GM18873 (cell line): ENCODE measurements at regions not wholly inside any gene's neighbourhood (a gene's known extent, or its start where the extent isn't known, plus 50 kb on each side); places are given as distances from the start of the nearest gene placed in this dataset.

ENCODE experiments used
- ATAC-seq: cut with Tn5 transposase; IDR thresholded peaks from one replicate; pipeline ENCODE4 v1.9.1; 2021; ENCODE audit warnings: mild to moderate bottlenecking, moderate library complexity, moderate number of reproducible peaks; ENCODE audit not compliant: unreplicated experiment, low FRiP score

DNA sequence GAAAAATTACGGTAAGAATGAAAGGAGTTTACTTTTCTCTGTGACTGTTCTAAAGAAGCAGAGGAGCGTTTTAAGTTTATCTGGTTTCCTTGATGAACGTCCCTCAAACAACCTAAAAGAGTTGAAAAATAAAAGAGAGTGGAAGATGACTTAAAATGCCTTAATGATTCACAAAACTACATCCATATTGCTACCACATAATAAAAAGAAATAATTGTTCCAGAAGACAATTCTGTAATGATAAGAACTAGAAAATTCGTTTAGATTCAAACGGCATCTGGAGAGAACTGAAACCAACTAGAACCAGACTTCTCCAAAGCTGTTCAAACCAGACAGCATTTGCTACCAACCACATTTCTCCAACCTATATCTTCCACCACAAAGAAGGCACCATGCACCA lies 68.1 kb downstream of the TEKT4 start:
- ATAC-seq, result no peak

DNA sequence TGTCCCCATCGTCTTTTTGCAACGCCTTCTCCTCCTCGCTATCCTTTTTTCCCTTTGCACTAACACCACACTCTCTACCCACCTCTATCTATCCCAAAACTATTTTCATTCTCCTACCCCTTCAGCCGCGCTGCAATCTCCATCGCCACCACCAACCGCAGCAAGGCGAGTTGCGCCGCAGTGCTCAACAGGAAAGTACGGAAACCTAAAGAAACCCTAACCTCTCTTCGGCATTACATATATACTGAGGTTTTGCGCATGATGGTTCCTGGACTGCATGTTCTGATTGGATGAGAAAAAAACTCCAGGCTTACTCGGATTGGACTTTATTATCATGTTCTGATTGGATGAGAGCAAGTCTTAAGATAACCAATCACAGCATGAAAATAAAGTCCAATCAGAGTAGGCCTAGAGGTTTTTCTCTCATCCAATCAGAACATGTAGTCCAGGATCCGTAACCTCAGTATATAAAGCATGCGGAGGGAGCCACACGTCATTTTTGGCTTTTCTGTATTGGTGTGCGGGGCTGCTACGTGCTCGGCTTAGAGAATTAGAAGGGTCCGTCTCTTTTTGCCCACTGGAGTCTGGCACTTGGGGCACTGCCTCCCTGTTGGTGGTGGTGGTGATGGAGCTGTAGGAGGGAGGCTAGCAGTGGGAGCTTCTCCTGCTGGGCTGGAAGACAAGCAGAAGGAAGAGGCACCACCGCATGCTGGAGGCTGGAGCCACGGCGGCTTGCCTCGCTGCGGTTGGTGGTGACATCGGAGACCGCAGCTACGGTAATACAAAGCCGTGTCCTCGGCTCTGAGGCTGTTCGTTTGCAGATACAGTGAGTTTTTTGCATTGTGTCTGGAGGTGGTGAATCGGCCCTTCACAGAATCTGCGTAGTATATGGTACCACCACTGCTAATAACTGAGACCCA lies 76.1 kb downstream of the TEKT4 start:
- ATAC-seq, result no peak

DNA sequence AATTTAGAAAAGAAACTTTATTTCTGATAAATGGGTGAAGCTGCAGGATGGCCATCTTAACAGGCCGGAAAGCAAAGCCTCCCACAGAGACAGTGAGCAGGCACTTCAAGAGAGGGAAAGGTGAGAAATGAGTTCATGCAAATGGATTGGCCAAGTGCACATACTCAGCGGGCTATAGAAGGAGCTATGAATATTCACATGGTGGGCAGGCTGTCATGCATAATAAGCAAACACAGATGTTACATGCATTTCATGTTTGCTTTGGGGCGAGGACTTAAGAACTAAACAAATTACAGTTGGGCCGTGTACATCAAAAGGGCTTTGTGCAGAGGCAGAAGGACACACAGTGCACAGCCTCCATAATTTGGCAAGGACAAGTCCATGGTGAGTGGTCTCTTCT lies 69.8 kb upstream of the MAL start:
- no peak for ATAC-seq

DNA sequence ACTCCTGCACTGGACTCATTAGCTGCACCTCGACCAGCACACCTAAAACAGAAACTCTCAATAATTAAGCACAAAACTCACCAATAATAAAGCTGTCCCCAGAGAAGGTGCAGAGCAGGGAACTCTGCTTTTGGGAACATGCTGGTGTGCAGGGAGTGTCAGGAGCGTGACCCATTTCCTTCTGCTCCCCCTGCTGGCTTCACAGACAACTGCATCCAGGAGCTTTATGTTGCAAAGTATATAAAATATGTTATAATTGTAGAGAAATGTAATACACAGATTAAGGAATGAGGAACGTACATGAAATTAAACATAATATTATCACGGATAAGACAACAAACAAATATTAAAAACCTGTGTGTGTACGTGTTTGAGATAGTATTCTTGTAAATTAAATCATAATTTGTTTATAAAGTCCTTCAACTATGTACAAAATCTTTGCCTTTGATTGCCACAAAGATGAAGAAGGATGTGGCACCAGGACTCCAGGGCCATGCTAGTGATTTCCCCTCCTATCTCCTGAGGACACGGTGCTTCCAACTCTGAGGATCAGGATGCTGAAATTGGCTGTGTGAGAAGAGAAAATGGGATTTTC lies 68.6 kb upstream of the MAL start:
- peak; percentile 68 for ATAC-seq

DNA sequence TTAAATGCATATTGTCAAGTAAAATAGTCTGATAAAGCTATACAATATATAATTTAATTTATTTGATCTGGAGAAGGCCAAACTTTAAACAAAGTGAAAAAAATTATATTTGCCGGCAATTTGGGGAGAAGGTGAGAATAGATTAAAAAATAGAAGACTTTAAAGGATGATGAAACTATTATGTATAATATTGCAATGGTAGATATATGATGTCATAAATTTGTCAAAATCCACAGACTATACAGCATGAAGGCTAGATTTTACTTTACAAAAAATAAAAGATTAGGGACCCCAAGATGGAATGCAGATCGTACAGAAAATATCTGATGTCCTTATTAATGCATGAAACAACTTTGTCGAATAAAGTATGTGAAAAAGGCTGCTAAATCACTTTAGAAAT lies 67.3 kb upstream of the MAL start:
- no peak for ATAC-seq

DNA sequence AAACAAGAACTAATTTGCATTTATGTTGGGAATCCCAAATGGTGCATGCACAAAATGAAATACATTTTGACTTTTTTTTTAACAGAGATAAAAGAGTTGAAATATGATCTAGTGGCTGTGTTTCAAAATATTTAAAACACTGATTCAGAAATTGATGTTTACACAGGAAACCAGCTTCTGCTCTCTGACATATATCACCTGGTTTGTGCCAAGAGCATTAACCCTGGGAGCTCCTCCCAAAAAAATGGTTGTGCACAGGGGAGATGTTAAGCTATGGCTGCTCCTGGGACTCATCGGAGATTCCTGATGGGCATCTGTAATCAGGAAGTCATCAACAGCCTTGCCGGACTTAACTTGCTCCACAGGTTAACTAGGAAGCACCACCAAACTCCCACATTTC lies 65.2 kb upstream of the MAL start:
- no peak for ATAC-seq

DNA sequence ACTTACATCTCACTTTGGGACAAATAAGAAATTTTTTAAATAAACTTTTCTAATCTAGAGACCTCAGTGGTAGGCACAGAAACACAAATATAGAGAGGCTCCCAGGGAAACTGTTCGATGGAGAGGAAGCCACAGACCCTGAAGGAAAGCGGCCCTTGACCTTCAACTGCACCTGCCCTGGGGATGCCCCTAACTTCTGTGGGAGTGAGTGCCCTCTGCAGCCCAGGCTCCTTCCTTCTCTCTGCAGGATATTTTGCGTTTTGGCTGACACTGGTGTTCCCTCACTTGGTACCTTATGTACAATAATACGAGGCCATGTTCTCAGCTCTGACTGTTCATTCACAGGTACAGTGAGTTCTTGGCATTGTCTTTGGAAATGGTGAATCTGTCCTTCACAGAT lies 64.8 kb upstream of the MAL start:
- no peak for ATAC-seq

DNA sequence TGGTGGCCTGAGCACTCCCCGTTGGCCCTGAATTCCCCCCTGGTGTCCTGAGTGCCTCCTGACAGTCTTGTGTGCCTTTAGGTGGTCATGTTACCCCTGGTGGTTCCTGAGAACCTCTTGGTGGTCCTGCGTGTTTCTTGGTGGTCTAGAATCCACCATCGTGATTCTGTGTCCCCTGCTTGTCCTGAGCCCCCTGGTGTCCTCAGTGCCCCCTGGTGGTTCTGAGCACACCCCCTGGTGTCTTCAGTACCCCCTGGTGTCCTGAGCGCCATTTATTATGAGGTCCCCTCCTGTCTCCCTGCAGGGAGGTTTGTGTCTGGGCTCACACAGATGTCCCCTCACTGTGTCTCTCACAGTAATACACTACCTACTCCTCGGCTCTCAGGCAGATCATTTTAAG lies 61.3 kb upstream of the MAL start:
- ATAC-seq, result no peak

DNA sequence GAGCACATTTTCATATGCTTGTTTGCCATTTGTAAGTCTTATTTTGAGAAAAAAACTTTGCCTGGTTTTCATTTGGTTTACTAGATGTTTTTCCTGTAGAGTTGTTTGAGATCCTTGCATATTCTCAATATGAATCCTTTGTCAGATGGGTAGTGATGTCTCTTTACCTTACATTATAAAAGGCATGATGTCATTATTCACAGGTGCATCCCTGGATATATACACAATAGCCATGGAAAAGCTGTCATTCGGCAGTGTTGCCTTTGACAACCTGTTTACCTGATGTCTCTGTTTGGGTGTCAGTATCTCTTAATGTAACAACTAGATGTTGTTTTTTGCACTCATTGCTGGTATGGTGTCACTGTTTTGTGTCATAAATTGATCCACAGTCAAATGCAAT lies 58.8 kb upstream of the MAL start:
- ATAC-seq, result no peak

DNA sequence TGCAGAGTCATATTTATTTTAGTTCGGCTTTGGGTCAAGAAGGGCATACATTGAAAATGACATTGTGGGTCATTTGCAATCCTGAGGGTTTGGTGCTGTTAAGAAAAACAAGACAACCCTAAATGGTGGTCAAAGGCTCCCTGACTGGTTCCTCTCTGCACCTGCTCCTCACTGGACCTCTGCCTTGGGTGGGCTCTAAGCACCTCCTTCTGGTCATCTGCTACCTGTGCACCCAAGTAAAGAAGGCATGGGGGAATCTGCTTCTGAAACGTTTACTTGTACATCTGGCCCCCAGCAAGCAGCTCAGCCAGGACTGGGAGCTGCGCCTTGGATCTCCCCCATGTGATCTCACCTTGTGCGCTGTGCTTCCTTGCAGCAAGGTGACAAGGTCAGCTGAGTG lies 55.2 kb upstream of the MAL start:
- no peak for ATAC-seq
